ENCODE measurements at regions not wholly inside any gene's neighbourhood (a gene's known extent, or its start where the extent isn't known, plus 50 kb on each side); places are given as distances from the start of the nearest gene placed in this dataset.

- TF ChIP-seq POLR2A (IDR thresholded peaks at IDR 0.05; ENCODE audit: low read depth, low read length) (no peak), TAF1 (IDR thresholded peaks at IDR 0.05; ENCODE audit: low read depth, low read length) (no peak)
Measured at GRCh38 chr2:90209009-90209408, 1517.5 kb downstream of the RPIA start.
